GM12878 (cell line): ENCODE measurements at regions not wholly inside any gene's neighbourhood (a gene's known extent, or its start where the extent isn't known, plus 50 kb on each side); places are given as distances from the start of the nearest gene placed in this dataset.
"Not testable (repeated sequence)": the region's sequence is repeated elsewhere in the genome, so short reads cannot be mapped to it uniquely, and the experiment has no call there.

Experiments used
- ATAC-seq: fragments of 200-7000 bp; cut with Tn5 transposase; 3 replicates; pipeline ENCODE4 v1.9.1; 2020; ENCODE audit warnings: mild to moderate bottlenecking, moderate library complexity
- BruUV-seq: library from RNA; stranded (reverse); fragments of 400-500 nt; replicated peaks from 2 replicates; lab custom pipeline; 2021; lab: Mats Ljungman, UMichigan
- CTCF ChIA-PET: fragments of 300-600 bp; sonication (Branson Sonifier 250); formaldehyde crosslinking; extraction: SDS; loops from one replicate; lab custom pipeline; 2021; ENCODE audit warnings: inconsistent platforms; lab: Yijun Ruan, JAX
- POLR2A ChIA-PET: fragments of 350-600 bp; formaldehyde crosslinking; extraction: SDS; loops from one replicate; lab custom pipeline; 2021; ENCODE audit warnings: inconsistent platforms; lab: Charles Lee
- RAD21 ChIA-PET: fragments of 300-600 bp; sonication (Branson Sonifier 250); formaldehyde crosslinking; loops from one replicate; lab custom pipeline; 2023; ENCODE audit warnings: antibody characterized with exemption; ENCODE audit not compliant: unreplicated experiment; lab: Charles Lee
- SMC1A ChIA-PET: fragments of 300-600 bp; sonication (Branson Sonifier 250); formaldehyde crosslinking; loops from one replicate; lab custom pipeline; 2023; ENCODE audit not compliant: unreplicated experiment, uncharacterized antibody; lab: Charles Lee
- DNase-seq: peaks from one replicate; pipeline ENCODE4 v3.0.0-alpha.2; 2011; ENCODE audit warnings: low read depth, low spot score
- FAIRE-seq: peaks from 3 replicates; lab custom pipeline; 2011; peaks lifted over from hg19 to GRCh38; lab: Jason Lieb, UNC
- H2AFZ ChIP-seq: 2 replicates; pipeline ENCODE4 v1.6.0; 2011; ENCODE audit warnings: low read depth, low read length, control low read depth; ENCODE audit not compliant: control insufficient read depth
- H3K27ac ChIP-seq: 2 replicates; pipeline ENCODE4 v1.5.1; 2011; ENCODE audit warnings: control low read depth; ENCODE audit not compliant: control insufficient read depth, insufficient read depth
- H3K27me3 ChIP-seq, 2 experiments: replicated peaks in 1 of 2; 2 replicates each; pipeline versions ENCODE4 v1.6.0 to v1.6.1; 2011; ENCODE audit warnings: low read length in 1 of 2; ENCODE audit not compliant: control insufficient read depth in 2 of 2, insufficient read depth in 2 of 2
- H3K36me3 ChIP-seq, 2 experiments: 2 replicates each; pipeline ENCODE4 v1.5.1; 2011; ENCODE audit warnings: low read length in 1 of 2; ENCODE audit not compliant: control insufficient read depth in 2 of 2, insufficient read depth in 2 of 2
- H3K4me1 ChIP-seq: 2 replicates; pipeline ENCODE4 v1.6.1; 2011; ENCODE audit warnings: mild to moderate bottlenecking, low read length, moderate library complexity, mixed read lengths; ENCODE audit not compliant: control insufficient read depth, insufficient read depth
- H3K4me2 ChIP-seq: 2 replicates; pipeline ENCODE4 v1.6.0; 2011; ENCODE audit warnings: control low read depth; ENCODE audit not compliant: control insufficient read depth, insufficient read depth
- H3K4me3 ChIP-seq: fragments of 200-600 bp; sonication (generic); 2 replicates; pipeline ENCODE4 v1.5.1; 2016
- H3K79me2 ChIP-seq: 2 replicates; pipeline ENCODE4 v1.6.0; 2011; ENCODE audit warnings: low read length; ENCODE audit not compliant: control insufficient read depth, insufficient read depth
- H3K9ac ChIP-seq: 2 replicates; pipeline ENCODE4 v1.8.0; 2011; ENCODE audit warnings: low read length, control low read depth, mixed read lengths; ENCODE audit not compliant: control insufficient read depth, insufficient read depth
- H3K9me3 ChIP-seq: replicated peaks from 3 replicates; pipeline ENCODE4 v1.5.1; 2011; ENCODE audit warnings: mild to moderate bottlenecking, low read length; ENCODE audit not compliant: control insufficient read depth, insufficient read depth
- H4K20me1 ChIP-seq: 2 replicates; pipeline ENCODE4 v1.6.0; 2011; ENCODE audit not compliant: control insufficient read depth, insufficient read depth
- PML ChIP-seq: IDR thresholded peaks from 2 replicates; pipeline ENCODE4 v1.6.1; 2012; ENCODE audit warnings: low read length, inconsistent platforms
- WGBS: methylation state at CpG from one replicate; pipeline ENCODE4 v1.1.6; 2016; ENCODE audit warnings: low lambda C conversion rate; ENCODE audit not compliant: insufficient replicate concordance, insufficient coverage; ENCODE audit errors: missing lambda C conversion rate; 5-methylcytosine and 5-hydroxymethylcytosine counted together
- in situ Hi-C: fragments of 300-500 bp; cut with MboI; formaldehyde crosslinking; loops from 9 replicates; pipeline ENCODE4 v1.14.3; 2018; ENCODE audit warnings: mixed read lengths
- intact Hi-C: fragments of 100-400 bp; cut with micrococcal nuclease; formaldehyde crosslinking; loops from one replicate; pipeline ENCODE4 v1.14.2; 2022; ENCODE audit not compliant: unreplicated experiment

DNA sequence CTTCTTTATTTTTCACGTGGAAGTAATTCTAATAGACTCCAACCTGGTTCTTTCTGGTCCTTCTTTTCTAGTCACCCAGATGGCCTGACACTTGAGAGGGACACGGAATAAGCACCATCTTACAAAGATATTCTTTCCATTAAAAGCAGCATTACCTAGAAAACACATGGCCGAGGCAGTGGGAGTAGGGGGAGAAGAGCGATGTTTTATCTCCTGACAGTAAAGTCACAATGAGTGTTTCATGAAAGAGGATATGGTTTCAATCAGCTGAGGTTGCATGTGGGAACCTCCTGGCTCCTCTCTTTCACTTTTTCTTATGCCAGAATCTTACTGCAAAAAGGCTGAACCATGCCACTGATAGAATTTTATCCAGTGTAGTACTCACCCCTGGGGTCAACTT is 288.8 kb upstream of the SPAG17 start:
- ChIA-PET POLR2A (no interaction called here), SMC1A (no interaction called here), RAD21 (no interaction called here), CTCF (no interaction called here)
- H2AFZ ChIP-seq: no peak overlapping the region
- FAIRE-seq (no peak), DNase-seq (no peak), ATAC-seq (no peak)
- in situ Hi-C loops (no loop called here), intact Hi-C loops (no loop called here)
- H3K79me2 ChIP-seq: no peaks in the 10 kb centered on the region
- H3K4me3 ChIP-seq: no peak overlapping the region
- H3K27ac ChIP-seq: no peak overlapping the region
- no peaks in the 10 kb centered on the region for H3K27me3 ChIP-seq
- H3K4me1 ChIP-seq: no peaks in the 10 kb centered on the region
- BruUV-seq: no TSS peak
- H4K20me1 ChIP-seq: no peaks in the 10 kb centered on the region
- H3K9ac ChIP-seq: no peak overlapping the region
- H3K36me3 ChIP-seq: no peaks in the 10 kb centered on the region
- H3K9me3 ChIP-seq: no peaks in the 10 kb centered on the region
- 22% methylated on average over 4 of the region's 4 CpGs for WGBS
- TF ChIP-seq PML: no peak
- no peak overlapping the region for H3K4me2 ChIP-seq

DNA sequence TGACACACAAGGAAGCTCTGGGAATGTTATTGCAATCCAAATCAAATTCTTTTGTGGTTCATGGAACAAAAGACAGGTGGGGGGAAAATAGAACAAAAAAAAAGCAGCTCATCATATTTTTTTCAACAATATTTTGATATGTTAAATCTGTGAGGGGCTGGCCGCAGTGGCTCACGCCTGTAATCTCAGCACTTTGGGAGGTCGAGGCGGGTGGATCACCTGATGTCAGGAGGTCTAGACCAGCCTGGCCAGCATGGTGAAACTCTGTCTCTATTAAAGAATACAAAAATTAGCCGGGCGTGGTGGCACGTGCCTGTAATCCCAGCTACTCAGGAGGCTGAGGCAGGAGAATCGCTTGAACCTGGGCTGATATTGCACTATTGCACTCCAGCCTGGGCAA is 279.4 kb upstream of the SPAG17 start:
- SMC1A ChIA-PET, H4K20me1 ChIP-seq, H3K27ac ChIP-seq, H3K79me2 ChIP-seq, ATAC-seq, FAIRE-seq, RAD21 ChIA-PET, H3K4me3 ChIP-seq, H3K4me2 ChIP-seq, POLR2A ChIA-PET, H3K9ac ChIP-seq, CTCF ChIA-PET, in situ Hi-C loops, BruUV-seq, H3K4me1 ChIP-seq, H3K36me3 ChIP-seq, H3K27me3 ChIP-seq, DNase-seq, H2AFZ ChIP-seq, H3K9me3 ChIP-seq: not testable (repeated sequence)
- WGBS: 62% methylated on average over 8 of the region's 8 CpGs
- intact Hi-C loops: loop anchor here (10.0 kb wide), 1 partner anchor 540 kb away; no protein-coding TSS in a partner anchor
